ENCODE measurements at regions not wholly inside any gene's neighbourhood (a gene's known extent, or its start where the extent isn't known, plus 50 kb on each side); places are given as distances from the start of the nearest gene placed in this dataset.

- Histone ChIP-seq H3K36me3 (ENCODE audit: control insufficient read depth, low read depth, low read length) (no peaks in the 10 kb centered on the region), H3K9me3 (ENCODE audit: control insufficient read depth, low read depth, low read length) (no peaks in the 10 kb centered on the region), H3K4me3 (ENCODE audit: low read length) (no peak overlapping the region)
These were observed 161.0 kb downstream of the SLITRK6 start for GRCh38 chr13:85638265-85638664.

DNA sequence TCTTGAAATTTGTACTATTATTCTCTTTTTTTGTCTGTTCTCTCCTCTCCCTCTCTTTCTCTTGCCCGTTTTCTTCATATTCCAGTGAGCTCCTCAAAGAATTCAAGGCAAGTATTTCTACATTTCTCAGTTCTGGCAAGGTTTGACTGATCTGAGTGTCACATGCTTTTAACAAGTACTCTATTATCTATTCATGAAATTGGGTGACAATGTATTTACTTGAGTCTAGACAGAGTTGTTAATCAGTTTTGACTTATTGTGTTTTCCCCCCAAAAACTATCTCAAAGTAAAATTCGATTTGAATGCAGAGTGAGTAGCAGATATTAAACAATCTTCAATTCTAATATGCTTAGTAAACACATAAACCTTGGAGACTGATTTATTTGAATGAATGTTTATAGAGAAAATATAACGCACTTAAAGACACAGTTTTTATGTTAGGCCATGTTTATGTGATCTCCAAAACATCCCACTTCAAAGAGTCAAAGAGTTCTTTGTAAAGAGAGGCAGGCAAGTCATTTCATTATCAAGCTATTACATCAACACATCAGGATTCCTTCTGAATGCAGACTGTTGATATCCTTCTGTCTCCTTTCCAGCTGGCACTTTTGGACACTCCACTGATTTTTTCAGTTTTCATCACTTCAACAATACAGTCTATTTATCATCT, 166.6 kb downstream of the SLITRK6 start:
- Histone ChIP-seq H3K9ac (ENCODE audit: low read length) (no peak overlapping the region), H3K4me3 (ENCODE audit: low read length) (no peak overlapping the region), H3K27ac (ENCODE audit: low read length) (no peak overlapping the region), H3K27me3 (ENCODE audit: control insufficient read depth, insufficient read depth, low read length) (no peaks in the 10 kb centered on the region), H3K36me3 (ENCODE audit: control insufficient read depth, low read depth, low read length) (no peaks in the 10 kb centered on the region), H3K4me1 (ENCODE audit: control insufficient read depth, low read depth, low read length) (peaks cover 7% of the 10 kb centered on the region), H3K9me3 (ENCODE audit: control insufficient read depth, low read depth, low read length) (no peaks in the 10 kb centered on the region)

More at GRCh38 chr13:85638265-85638664, 161.0 kb downstream of the SLITRK6 start:
- Histone ChIP-seq H3K4me1 (ENCODE audit: control insufficient read depth, low read depth, low read length) (no peaks in the 10 kb centered on the region), H3K27ac (ENCODE audit: low read length) (no peak overlapping the region), H3K9ac (ENCODE audit: low read length) (no peak overlapping the region), H3K27me3 (ENCODE audit: control insufficient read depth, insufficient read depth, low read length) (no peaks in the 10 kb centered on the region)

DNA sequence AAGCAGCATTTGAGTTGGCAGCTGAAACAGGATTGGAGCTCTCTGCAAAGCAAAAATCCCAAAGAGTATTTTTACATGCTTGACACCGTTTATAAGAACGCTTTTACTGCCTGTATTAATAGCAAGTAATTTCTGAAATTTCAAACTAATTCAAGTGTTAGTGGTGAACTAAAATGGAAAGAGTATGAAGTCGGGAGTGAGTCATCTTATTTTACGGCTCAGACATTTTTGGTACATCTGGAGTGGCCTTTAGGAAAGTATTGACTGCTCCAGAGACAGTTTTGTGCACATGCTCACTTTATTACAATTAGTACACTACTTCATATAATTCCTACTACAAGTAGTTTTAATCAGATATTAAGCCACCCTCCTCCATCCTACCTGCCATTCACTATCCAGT, 167.4 kb downstream of the SLITRK6 start:
- no peak overlapping the region for H3K27ac ChIP-seq (ENCODE audit: low read length)

GRCh38 chr13:85626603-85627002, 172.6 kb downstream of the SLITRK6 start:
- Histone ChIP-seq H3K9ac (ENCODE audit: low read length) (no peak overlapping the region), H3K27ac (ENCODE audit: low read length) (no peak overlapping the region), H3K27me3 (ENCODE audit: control insufficient read depth, insufficient read depth, low read length) (no peaks in the 10 kb centered on the region), H3K9me3 (ENCODE audit: control insufficient read depth, low read depth, low read length) (no peaks in the 10 kb centered on the region), H3K4me3 (ENCODE audit: low read length) (no peak overlapping the region), H3K4me1 (ENCODE audit: control insufficient read depth, low read depth, low read length) (peaks cover 7% of the 10 kb centered on the region), H3K36me3 (ENCODE audit: control insufficient read depth, low read depth, low read length) (no peaks in the 10 kb centered on the region)

More for the DNA sequence above, 167.4 kb downstream of the SLITRK6 start:
- H3K9ac ChIP-seq (ENCODE audit: low read length): no peak overlapping the region
- no peaks in the 10 kb centered on the region for H3K27me3 ChIP-seq (ENCODE audit: control insufficient read depth, insufficient read depth, low read length)
- H3K4me3 ChIP-seq (ENCODE audit: low read length): no peak overlapping the region
- peaks cover 7% of the 10 kb centered on the region for H3K4me1 ChIP-seq (ENCODE audit: control insufficient read depth, low read depth, low read length)
- H3K9me3 ChIP-seq (ENCODE audit: control insufficient read depth, low read depth, low read length): no peaks in the 10 kb centered on the region
- no peaks in the 10 kb centered on the region for H3K36me3 ChIP-seq (ENCODE audit: control insufficient read depth, low read depth, low read length)

- Histone ChIP-seq H3K27ac (ENCODE audit: low read length) (no peak overlapping the region), H3K36me3 (ENCODE audit: control insufficient read depth, low read depth, low read length) (no peaks in the 10 kb centered on the region), H3K9me3 (ENCODE audit: control insufficient read depth, low read depth, low read length) (no peaks in the 10 kb centered on the region), H3K27me3 (ENCODE audit: control insufficient read depth, insufficient read depth, low read length) (no peaks in the 10 kb centered on the region), H3K9ac (ENCODE audit: low read length) (no peak overlapping the region), H3K4me1 (ENCODE audit: control insufficient read depth, low read depth, low read length) (peaks cover 5% of the 10 kb centered on the region), H3K4me3 (ENCODE audit: low read length) (no peak overlapping the region)
These were observed 179.9 kb downstream of the SLITRK6 start for GRCh38 chr13:85619321-85619720.

- Histone ChIP-seq H3K36me3 (ENCODE audit: control insufficient read depth, low read depth, low read length) (no peaks in the 10 kb centered on the region), H3K4me1 (ENCODE audit: control insufficient read depth, low read depth, low read length) (peaks cover 5% of the 10 kb centered on the region), H3K27me3 (ENCODE audit: control insufficient read depth, insufficient read depth, low read length) (no peaks in the 10 kb centered on the region), H3K9ac (ENCODE audit: low read length) (no peak overlapping the region), H3K9me3 (ENCODE audit: control insufficient read depth, low read depth, low read length) (no peaks in the 10 kb centered on the region), H3K4me3 (ENCODE audit: low read length) (no peak overlapping the region), H3K27ac (ENCODE audit: low read length) (no peak overlapping the region)
These were observed 180.7 kb downstream of the SLITRK6 start for GRCh38 chr13:85618521-85618920.

- no peaks in the 10 kb centered on the region for H3K27me3 ChIP-seq (ENCODE audit: control insufficient read depth, insufficient read depth, low read length)
- no peak overlapping the region for H3K4me3 ChIP-seq (ENCODE audit: low read length)
- H3K4me1 ChIP-seq (ENCODE audit: control insufficient read depth, low read depth, low read length): peaks cover 5% of the 10 kb centered on the region
These were observed 182.9 kb downstream of the SLITRK6 start for GRCh38 chr13:85616275-85616674.

GRCh38 chr13:85615031-85615430, 184.2 kb downstream of the SLITRK6 start:
- Histone ChIP-seq H3K36me3 (ENCODE audit: control insufficient read depth, low read depth, low read length) (no peaks in the 10 kb centered on the region), H3K27me3 (ENCODE audit: control insufficient read depth, insufficient read depth, low read length) (no peaks in the 10 kb centered on the region), H3K4me3 (ENCODE audit: low read length) (no peak overlapping the region), H3K4me1 (ENCODE audit: control insufficient read depth, low read depth, low read length) (peaks cover 5% of the 10 kb centered on the region), H3K9ac (ENCODE audit: low read length) (no peak overlapping the region), H3K27ac (ENCODE audit: low read length) (no peak overlapping the region), H3K9me3 (ENCODE audit: control insufficient read depth, low read depth, low read length) (no peaks in the 10 kb centered on the region)

More at GRCh38 chr13:85616275-85616674, 182.9 kb downstream of the SLITRK6 start:
- Histone ChIP-seq H3K27ac (ENCODE audit: low read length) (no peak overlapping the region), H3K9ac (ENCODE audit: low read length) (no peak overlapping the region), H3K9me3 (ENCODE audit: control insufficient read depth, low read depth, low read length) (no peaks in the 10 kb centered on the region), H3K36me3 (ENCODE audit: control insufficient read depth, low read depth, low read length) (no peaks in the 10 kb centered on the region)

- no peaks in the 10 kb centered on the region for H3K4me1 ChIP-seq (ENCODE audit: control insufficient read depth, low read depth, low read length)
- no peaks in the 10 kb centered on the region for H3K9me3 ChIP-seq (ENCODE audit: control insufficient read depth, low read depth, low read length)
- no peak overlapping the region for H3K4me3 ChIP-seq (ENCODE audit: low read length)
- H3K9ac ChIP-seq (ENCODE audit: low read length): no peak overlapping the region
- H3K27ac ChIP-seq (ENCODE audit: low read length): no peak overlapping the region
- no peaks in the 10 kb centered on the region for H3K27me3 ChIP-seq (ENCODE audit: control insufficient read depth, insufficient read depth, low read length)
- H3K36me3 ChIP-seq (ENCODE audit: control insufficient read depth, low read depth, low read length): no peaks in the 10 kb centered on the region
These were observed 189.2 kb downstream of the SLITRK6 start for GRCh38 chr13:85610024-85610423.

- H3K4me3 ChIP-seq (ENCODE audit: low read length): no peak overlapping the region
- H3K27ac ChIP-seq (ENCODE audit: low read length): no peak overlapping the region
- no peak overlapping the region for H3K9ac ChIP-seq (ENCODE audit: low read length)
- no peaks in the 10 kb centered on the region for H3K4me1 ChIP-seq (ENCODE audit: control insufficient read depth, low read depth, low read length)
- no peaks in the 10 kb centered on the region for H3K27me3 ChIP-seq (ENCODE audit: control insufficient read depth, insufficient read depth, low read length)
- H3K36me3 ChIP-seq (ENCODE audit: control insufficient read depth, low read depth, low read length): no peaks in the 10 kb centered on the region
- no peaks in the 10 kb centered on the region for H3K9me3 ChIP-seq (ENCODE audit: control insufficient read depth, low read depth, low read length)
These were observed 190.9 kb downstream of the SLITRK6 start for GRCh38 chr13:85608255-85608829.

DNA sequence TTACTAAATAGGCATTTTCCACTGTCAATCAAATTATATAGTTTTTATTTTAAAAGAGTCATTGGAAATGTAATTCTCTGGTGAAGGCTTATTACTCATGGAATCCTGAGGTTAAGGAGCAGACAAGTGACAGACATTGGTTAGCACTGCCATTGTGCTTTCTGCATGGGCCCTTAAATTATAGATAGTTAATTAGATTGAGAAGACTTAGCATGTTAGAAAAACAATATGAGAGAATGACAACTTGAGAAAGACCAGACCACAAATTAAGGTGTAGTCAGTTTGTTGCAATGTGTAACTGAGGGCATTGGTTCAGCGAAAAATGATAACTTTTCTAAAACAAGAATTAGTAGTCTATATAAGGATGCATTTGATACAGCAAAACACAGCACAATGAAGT, 195.5 kb downstream of the SLITRK6 start:
- H3K4me3 ChIP-seq (ENCODE audit: low read length): no peak overlapping the region
- H3K9me3 ChIP-seq (ENCODE audit: control insufficient read depth, low read depth, low read length): no peaks in the 10 kb centered on the region
- no peaks in the 10 kb centered on the region for H3K4me1 ChIP-seq (ENCODE audit: control insufficient read depth, low read depth, low read length)
- H3K27me3 ChIP-seq (ENCODE audit: control insufficient read depth, insufficient read depth, low read length): no peaks in the 10 kb centered on the region
- no peak overlapping the region for H3K9ac ChIP-seq (ENCODE audit: low read length)
- H3K36me3 ChIP-seq (ENCODE audit: control insufficient read depth, low read depth, low read length): no peaks in the 10 kb centered on the region
- no peak overlapping the region for H3K27ac ChIP-seq (ENCODE audit: low read length)

DNA sequence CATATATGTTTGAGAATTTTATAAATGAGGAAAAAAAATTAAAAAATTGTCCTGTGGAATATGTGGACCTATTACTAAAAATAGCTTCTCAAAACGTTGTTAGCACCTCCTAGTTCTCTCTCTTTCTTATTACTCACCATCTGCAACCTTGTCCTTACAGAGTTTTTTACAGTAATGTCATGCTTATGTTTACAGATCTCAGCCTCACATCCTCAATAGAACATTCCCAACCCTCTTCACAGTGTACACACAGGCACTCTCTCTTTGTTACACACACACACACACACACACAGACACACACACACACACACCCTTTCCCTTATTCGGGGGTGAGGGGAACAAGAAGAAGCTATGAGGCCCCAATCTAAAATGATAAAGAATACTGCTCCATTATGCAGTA, 197.7 kb downstream of the SLITRK6 start:
- Histone ChIP-seq H3K27me3 (ENCODE audit: control insufficient read depth, insufficient read depth, low read length) (no peaks in the 10 kb centered on the region), H3K27ac (ENCODE audit: low read length) (no peak overlapping the region), H3K9me3 (ENCODE audit: control insufficient read depth, low read depth, low read length) (no peaks in the 10 kb centered on the region), H3K9ac (ENCODE audit: low read length) (no peak overlapping the region), H3K36me3 (ENCODE audit: control insufficient read depth, low read depth, low read length) (no peaks in the 10 kb centered on the region), H3K4me3 (ENCODE audit: low read length) (no peak overlapping the region), H3K4me1 (ENCODE audit: control insufficient read depth, low read depth, low read length) (no peaks in the 10 kb centered on the region)

All from iPS-18a (cell line).